SU-DHL-6 (cell line): ENCODE measurements at regions not wholly inside any gene's neighbourhood (a gene's known extent, or its start where the extent isn't known, plus 50 kb on each side); places are given as distances from the start of the nearest gene placed in this dataset.

ENCODE experiments used
- CTCF ChIP-seq: fragments of 200-600 bp; sonication (generic); IDR thresholded peaks from one replicate; pipeline ENCODE4 v1.5.1; 2017; ENCODE audit warnings: antibody characterized with exemption, mild to moderate bottlenecking, low read length, moderate library complexity; ENCODE audit not compliant: insufficient read depth, poor library complexity, severe bottlenecking
- EZH2phosphoT487 ChIP-seq: fragments of 200-600 bp; sonication (generic), shearing (Covaris generic); conservative IDR thresholded peaks from 2 replicates; pipeline ENCODE4 v1.6.1; 2018; ENCODE audit warnings: mild to moderate bottlenecking, antibody characterized with exemption, low read length, moderate library complexity, mixed read lengths

- TF ChIP-seq CTCF, result no peak
- TF ChIP-seq EZH2phosphoT487, result no peak
These were observed 90.7 kb upstream of the HES1 start for GRCh38 chr3:194045289-194045688.
